ENCODE measurements at regions not wholly inside any gene's neighbourhood (a gene's known extent, or its start where the extent isn't known, plus 50 kb on each side); places are given as distances from the start of the nearest gene placed in this dataset.

- Histone ChIP-seq H4K8ac (ENCODE audit: low read depth in 2 of 2, low read length in 2 of 2) (no peak overlapping the region), H3K9ac (ENCODE audit: low read depth, low read length) (no peak overlapping the region), H2AK5ac (ENCODE audit: low read depth, low read length) (no peak overlapping the region), H3K4me1 (ENCODE audit: control insufficient read depth, insufficient read depth, low read length) (no peaks in the 10 kb centered on the region), H2BK120ac (ENCODE audit: low read depth, low read length) (no peak overlapping the region), H3K9me3 (ENCODE audit: control insufficient read depth, insufficient read depth, low read length) (peaks cover 4% of the 10 kb centered on the region), H4K5ac (ENCODE audit: low read depth, low read length) (no peak overlapping the region), H3K14ac (replicated peaks; ENCODE audit: low read depth, low read length) (no peak overlapping the region), H2AFZ (replicated peaks; ENCODE audit: low read length, poor library complexity) (no peak overlapping the region), H4K20me1 (ENCODE audit: insufficient read depth, low read length) (no peaks in the 10 kb centered on the region), H2BK15ac (ENCODE audit: low read depth, low read length) (no peak overlapping the region), H3K4ac (ENCODE audit: low read depth, low read length) (no peak overlapping the region), H2BK20ac (ENCODE audit: low read depth, low read length) (no peak overlapping the region), H3K27me3 (ENCODE audit: control insufficient read depth, insufficient read depth, low read length) (no peaks in the 10 kb centered on the region), H3K4me2 (ENCODE audit: low read depth, low read length) (no peak overlapping the region), H3K23ac (ENCODE audit: low read depth, low read length) (no peak overlapping the region), H2AK9ac (replicated peaks; ENCODE audit: low read depth, low read length, poor library complexity) (no peak overlapping the region), H3K9me1 (ENCODE audit: insufficient read depth, low read length) (no peaks in the 10 kb centered on the region), H3K56ac (ENCODE audit: extremely low read depth, insufficient read depth, low read length) (no peak overlapping the region), H3K79me1 (ENCODE audit: low read depth in 1 of 2, low read length in 2 of 2) (no peaks in the 10 kb centered on the region), H3K27ac (ENCODE audit: insufficient read depth, low read length) (no peak overlapping the region), H3K4me3 (ENCODE audit: insufficient read depth, low read depth, low read length) (no peak overlapping the region), H3K36me3 (ENCODE audit: control insufficient read depth, insufficient read depth, low read length) (no peaks in the 10 kb centered on the region), H3K18ac (ENCODE audit: low read depth, low read length) (no peak overlapping the region), H2BK5ac (ENCODE audit: low read depth, low read length, poor library complexity, severe bottlenecking) (no peak overlapping the region), H4K91ac (ENCODE audit: insufficient read depth, low read depth, low read length) (no peak overlapping the region)
- ChIA-PET POLR2A (ENCODE audit: unreplicated experiment) (no interaction called here), CTCF (no interaction called here)
- TF ChIP-seq NFE2L2 (IDR thresholded peaks at IDR 0.05; ENCODE audit: low read depth, low read length) (no peak), ELK1 (IDR thresholded peaks at IDR 0.05; ENCODE audit: borderline replicate concordance, low read depth, low read length) (no peak), RAD21 (IDR thresholded peaks at IDR 0.05; ENCODE audit: low read length) (no peak), MAZ (IDR thresholded peaks at IDR 0.05; ENCODE audit: borderline replicate concordance, low read depth, low read length) (no peak), SMC3 (IDR thresholded peaks at IDR 0.05; ENCODE audit: low read depth, low read length) (no peak), BHLHE40 (IDR thresholded peaks at IDR 0.05; ENCODE audit: low read depth, low read length) (no peak), CHD1 (IDR thresholded peaks at IDR 0.05; ENCODE audit: low read depth, low read length) (no peak), CTCF (conservative IDR thresholded peaks at IDR 0.05; ENCODE audit: low read depth, low read length) (no peak), RFX5 (IDR thresholded peaks at IDR 0.05; ENCODE audit: low read depth, low read length) (no peak), POLR2A (IDR thresholded peaks at IDR 0.05; ENCODE audit: low read depth, low read length) (no peak), MXI1 (IDR thresholded peaks at IDR 0.05; ENCODE audit: borderline replicate concordance, low read depth, low read length) (no peak)
- dilution Hi-C loops (cut with HindIII; ENCODE audit: low sequenced_read_pairs, unreplicated experiment), result no loop called here
- no TSS peak for BruUV-seq (replicated peaks)
- in situ Hi-C loops (cut with MboI; ENCODE audit: low sequenced_read_pairs), result no loop called here
- intact Hi-C loops (cut with micrococcal nuclease), result no loop called here
- no peak for DNase-seq
- no peak for ATAC-seq (ENCODE audit: low read depth)
These were observed 897.3 kb upstream of the DDX18 start for GRCh38 chr2:116917196-116917595.
